Occipital lobe (tissue), 1 donor: ENCODE measurements at regions not wholly inside any gene's neighbourhood (a gene's known extent, or its start where the extent isn't known, plus 50 kb on each side); places are given as distances from the start of the nearest gene placed in this dataset.

ENCODE experiments used
- DNase-seq: peaks from one replicate; lab custom pipeline; 2025; lab: John Stamatoyannopoulos, UW

DNA sequence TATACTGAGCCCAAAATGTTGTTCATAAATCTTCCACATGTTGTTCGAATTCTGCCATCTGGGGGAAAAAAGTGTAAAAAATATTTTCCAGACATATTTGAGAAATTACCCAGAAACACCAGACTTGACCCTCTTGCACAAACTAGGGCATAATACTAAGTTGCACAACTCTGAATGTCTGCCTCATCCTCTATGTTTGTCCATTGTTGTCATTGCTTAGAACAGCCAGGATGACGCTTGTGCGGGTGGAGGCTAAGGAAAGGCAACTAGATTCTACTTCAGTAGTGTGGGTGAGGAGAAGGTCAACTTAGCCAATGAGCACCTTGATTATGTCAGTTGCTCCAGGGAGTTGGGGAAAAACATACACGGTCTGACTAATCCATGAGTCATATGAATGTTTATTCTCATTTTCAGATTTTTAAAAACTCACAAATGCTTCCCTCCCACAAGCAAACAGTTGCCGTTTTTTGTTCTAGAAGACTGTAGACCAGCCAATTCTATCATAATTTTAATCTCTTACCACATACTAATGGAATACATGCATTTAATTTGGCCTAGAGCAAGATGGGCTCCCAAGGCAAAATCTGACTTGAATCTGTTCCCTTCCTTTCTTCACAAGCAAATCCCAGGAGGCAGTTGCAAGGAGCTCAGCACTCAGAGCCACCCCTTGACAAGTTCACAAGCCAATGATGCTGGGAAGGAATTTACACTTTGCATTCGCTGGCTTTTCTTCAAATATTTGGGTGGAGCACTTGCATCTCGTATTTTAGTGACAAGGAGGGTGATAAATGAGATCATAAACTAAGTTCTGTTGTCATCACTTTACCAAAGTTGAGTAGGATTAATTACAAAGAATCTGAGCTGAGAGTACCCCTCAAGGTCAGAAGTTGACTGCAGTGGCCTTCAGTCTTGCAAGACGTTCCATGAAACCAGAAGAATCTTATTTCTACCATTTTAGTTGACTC, 163.2 kb upstream of the TWIST2 start:
- no peak for DNase-seq

- no peak for DNase-seq
Measured at GRCh38 chr2:238685327-238685709, 162.6 kb upstream of the TWIST2 start.

DNA sequence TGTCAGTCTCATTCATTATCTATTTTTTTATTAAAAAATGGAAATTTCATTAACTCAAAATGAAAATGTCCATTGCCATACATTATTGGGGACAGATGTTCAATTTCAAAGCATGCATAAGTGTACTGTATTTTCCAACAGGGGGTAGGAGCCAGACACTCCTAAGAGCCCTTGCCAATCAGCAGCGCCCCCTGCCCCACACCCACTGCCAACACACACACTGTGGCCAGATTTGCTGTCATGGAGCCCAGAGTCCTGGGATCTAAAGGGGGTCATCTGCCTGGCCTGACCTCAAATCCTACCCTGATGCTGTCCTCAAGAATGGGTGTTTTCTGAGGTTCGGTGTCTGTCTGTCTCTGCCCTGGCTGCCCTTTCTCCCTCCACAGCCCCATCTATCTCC, 162.2 kb upstream of the TWIST2 start:
- no peak for DNase-seq

GRCh38 chr2:238686223-238686622, 161.7 kb upstream of the TWIST2 start:
- no peak for DNase-seq

GRCh38 chr2:238688193-238689153, 159.4 kb upstream of the TWIST2 start:
- no peak for DNase-seq

DNA sequence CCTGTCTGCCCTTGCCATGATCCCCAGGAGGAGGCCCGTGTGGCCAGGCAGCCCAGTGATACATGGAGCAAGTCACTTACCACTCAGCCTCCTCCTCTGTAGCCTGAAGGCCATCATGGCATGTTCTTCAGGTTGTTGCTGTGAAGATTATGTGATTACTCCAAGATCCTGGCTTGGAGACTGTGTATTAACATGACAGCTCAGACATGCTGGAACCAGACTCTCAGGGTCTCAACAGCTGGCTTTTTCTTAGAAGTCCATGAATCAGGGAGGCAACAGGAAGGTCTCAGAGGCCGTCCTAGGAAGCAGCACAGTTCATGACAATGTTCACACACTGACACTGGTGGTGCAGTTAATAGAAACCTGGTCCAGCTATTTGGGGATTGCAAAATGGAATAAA, 158.6 kb upstream of the TWIST2 start:
- DNase-seq: no peak

- no peak for DNase-seq
Measured at GRCh38 chr2:238689871-238690389, 158.0 kb upstream of the TWIST2 start.

DNA sequence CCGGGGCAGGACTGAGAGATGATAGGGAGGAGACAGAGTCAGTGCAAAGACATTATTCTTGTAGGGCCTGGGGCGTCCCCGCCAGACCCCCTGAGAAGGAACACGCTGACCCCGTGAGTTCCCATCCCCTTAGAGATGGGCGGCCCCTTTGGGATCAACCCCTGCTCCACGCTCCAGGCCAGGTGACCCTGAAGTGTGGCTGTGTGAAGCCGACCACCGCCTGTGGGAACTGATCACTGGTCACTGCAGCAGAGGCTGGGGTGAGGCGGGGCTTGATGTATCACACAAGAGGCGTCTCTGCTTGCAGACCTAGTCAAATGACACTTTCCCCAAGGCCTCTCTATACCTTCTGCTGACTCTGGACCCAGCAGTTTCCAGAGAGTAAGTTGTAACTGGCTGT, 157.4 kb upstream of the TWIST2 start:
- no peak for DNase-seq

DNA sequence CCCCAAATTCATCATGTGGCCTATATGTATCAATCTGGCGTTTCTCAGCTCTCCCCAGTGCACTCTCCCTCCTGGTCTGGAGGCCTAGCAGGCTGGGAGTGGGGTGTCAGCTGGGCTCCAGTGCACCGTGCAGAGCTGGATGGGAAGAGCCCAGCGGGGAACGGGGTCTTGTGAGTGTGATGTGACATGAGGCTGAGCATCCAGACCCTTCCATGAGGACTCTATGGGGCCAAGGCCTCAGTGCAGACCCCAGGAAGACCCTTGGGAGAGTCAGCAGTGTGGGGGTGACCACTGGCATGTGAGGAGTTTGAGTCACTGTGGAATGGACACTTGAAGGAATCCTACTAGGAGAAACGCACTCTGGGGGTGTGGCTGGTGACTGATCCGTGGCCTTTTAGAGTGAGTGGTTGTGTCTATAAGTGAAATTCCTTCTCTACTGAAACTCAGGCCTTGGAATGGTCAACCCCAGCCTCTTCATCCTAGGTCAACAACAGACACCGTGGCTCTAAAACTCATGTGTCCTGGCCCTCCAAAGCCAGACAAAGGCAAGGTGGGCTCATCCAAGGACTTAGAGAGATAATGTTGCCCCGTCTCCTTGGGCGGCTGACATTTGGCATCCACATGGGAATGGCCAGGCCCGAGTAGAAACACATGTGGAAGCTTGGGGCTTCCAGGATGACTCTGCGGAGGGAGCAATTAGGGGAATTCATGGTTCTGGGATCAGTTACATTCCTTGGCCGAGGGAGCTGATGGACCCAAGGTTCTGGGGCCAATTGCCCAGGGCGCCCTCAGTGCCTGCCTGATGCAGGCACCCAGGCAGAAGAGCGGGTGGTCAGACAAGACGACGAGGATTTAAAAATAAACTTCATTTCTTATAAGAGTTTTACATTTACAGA, 156.0 kb upstream of the TWIST2 start:
- no peak for DNase-seq

DNA sequence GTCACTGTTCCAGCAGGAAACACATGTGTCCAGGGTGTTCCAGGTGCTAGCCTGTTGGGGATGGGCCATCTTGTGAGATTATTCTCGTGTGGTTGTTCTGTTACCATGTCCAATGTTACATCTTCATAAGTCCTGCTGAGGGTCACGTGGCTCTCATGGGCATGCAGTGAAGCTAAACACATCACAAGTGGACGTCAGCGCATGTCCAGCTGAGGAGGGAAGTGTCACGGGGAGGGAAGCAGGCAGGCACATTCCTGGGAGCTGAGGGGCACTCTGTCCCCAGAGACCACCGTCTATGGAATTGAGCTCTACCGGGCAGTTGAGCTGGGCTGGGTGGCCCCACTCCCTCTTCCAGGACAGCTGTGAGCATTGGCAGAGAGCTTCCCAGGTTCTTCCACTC, 155.3 kb upstream of the TWIST2 start:
- DNase-seq: no peak

GRCh38 chr2:238693337-238694093, 154.4 kb upstream of the TWIST2 start:
- no peak for DNase-seq

DNA sequence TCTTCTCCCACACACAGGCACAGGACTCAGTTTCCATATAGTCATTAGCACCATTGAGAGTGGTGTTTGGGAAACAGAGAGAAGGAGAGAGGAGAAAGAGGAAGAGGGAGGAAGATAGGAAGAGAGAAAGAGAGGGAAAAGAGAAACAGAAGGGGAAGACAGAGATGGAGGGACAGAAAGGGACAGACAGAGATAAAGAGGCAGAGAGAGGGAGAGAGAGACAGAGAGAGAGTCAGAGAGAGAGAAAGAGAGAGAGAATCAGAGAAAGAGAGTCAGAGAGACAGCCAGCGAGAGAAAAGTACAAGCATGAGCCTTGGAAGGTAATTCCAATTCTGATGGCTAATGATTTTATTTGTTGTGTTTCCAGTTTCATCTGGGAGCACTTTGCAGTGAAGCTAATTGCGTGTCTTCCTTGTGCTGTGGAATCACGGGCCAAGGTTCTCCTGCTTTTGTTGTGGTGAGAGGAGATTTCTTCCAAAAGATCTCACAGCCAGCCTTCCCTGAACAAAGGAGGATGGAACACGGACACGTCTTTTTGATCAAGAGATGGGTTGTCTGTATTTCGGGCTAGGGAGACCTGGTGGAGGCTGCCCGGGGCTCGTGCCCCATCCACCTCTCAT, 153.6 kb upstream of the TWIST2 start:
- DNase-seq: no peak

DNA sequence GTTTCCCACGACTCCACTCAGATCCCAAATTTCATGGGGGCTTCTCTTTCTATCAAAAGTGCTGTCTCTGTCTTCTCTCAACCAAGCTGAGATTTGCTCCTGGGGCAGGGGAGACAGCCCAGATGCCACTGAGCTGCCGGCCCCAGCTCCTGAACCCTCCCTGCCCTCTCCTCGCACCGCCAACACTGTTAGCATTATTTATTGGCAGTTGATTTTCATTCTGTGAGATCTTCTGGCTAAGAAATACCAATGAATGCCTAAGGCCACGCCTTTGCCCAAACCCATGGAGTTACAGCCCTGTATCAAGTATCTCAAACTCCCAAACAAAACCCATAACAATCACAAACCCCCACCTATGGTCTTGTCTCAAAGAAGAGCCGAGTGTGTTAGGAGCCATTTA, 153.0 kb upstream of the TWIST2 start:
- DNase-seq: no peak

- DNase-seq: no peak
Measured at GRCh38 chr2:238695538-238695937, 152.3 kb upstream of the TWIST2 start.

DNA sequence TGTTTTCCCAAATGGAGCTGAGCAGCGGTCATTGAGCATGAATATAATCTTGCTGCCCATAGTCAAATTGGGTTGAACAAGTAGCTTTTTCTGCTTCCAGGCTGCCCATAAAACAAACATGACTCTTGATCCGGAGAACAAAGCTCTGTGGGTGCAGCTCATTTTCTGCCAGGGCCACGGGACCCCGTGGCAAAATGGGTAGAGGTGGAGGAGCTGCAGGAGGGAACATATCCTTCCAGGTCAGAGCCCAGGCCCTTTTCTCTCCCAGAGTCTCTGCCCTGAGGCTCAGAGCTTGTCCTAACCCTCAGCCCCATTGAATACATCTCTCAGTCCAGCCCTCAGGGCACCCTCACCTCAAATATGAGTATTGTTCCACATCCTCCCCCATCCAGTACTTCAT, 151.6 kb upstream of the TWIST2 start:
- DNase-seq: no peak

DNA sequence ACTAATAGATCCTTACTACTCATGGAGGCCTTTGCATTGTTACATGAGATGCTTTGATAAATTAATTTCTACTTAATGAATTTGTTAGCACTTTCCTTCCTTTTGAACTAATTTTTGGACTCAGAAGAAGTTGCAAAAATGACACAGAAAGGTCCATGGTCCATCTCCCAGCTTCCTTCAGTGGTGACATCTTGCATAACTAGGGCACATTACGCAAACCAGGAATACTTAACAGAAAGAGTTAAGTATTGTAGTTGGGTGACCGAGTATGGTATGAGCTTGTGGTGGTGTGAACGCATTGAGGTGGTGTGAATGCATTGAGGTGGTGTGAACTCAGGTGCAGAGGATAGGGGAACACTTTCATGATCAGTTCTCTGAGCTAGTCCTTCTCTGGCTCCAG, 151.1 kb upstream of the TWIST2 start:
- no peak for DNase-seq

DNA sequence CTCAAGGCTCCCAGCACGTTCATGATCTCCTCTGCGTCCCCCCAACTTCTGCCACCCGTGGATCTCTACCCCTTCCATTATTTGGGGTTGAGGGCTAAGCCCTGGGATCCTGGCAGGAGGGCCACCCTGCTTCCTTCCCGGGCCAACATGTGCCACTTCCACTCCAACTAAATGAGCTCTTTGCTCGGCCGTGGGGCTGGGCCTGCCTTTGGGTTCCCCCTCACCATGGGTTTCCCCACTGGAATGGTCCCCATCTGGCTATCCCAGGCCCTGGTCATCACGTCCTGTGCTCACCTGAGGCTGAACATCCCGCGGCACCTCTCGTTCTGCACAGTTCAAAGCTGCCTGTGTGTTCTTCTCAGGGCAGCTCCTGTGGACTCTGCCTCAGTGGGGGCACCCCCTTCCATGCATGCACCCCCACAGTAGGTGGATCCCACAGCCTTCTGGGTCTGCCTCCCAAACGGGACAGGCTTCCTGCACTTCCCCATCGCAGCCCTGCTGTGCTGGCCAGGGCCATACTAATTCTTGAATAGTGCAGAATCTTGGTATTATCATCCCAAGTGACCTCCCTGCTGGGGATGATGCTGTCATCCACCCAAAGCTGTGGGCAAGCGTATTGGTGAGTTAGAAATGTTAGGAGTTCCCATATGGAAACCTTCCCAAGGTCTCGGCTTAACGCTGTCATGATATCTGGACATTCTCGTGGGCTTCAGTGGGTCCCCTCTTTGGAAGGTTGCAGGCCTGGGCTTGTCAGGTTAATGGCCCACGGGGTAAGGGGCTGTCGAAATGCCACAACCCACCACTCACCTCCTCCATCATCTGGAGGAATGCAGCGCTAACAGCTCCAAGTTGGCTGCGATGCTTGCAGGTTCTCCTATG, 150.5 kb upstream of the TWIST2 start:
- no peak for DNase-seq

GRCh38 chr2:238698072-238698352, 149.9 kb upstream of the TWIST2 start:
- no peak for DNase-seq
